GM12801 (cell line): ENCODE measurements at regions not wholly inside any gene's neighbourhood (a gene's known extent, or its start where the extent isn't known, plus 50 kb on each side); places are given as distances from the start of the nearest gene placed in this dataset.

Experiments used
- CTCF ChIP-seq: IDR thresholded peaks from one replicate; pipeline ENCODE4 v1.5.1; 2011; ENCODE audit warnings: control low read depth; ENCODE audit not compliant: insufficient read length; ENCODE audit errors: extremely low read depth

DNA sequence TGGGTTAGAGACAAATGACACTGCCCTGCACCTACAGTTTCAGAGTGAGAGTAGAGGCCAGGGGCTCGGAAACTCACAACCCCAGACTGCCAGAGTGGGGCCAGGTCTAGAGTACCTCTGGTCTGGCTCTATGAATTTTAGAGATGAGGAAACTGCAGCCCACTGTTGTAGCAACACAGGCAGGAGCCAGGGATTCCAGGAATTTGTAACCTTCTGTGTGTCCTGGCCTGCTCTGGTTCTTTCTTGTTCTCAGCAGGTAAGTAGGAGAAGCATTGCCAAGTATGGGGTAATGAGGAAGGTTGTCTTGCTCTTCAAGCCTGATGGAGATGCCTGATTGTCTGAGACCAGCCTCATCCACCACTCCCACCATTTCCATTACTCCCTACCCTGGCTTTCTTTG is 221.8 kb downstream of the UACA start:
- no peak for TF ChIP-seq CTCF

- TF ChIP-seq CTCF = no peak
These were observed 223.3 kb downstream of the UACA start for GRCh38 chr15:70539912-70540530.

DNA sequence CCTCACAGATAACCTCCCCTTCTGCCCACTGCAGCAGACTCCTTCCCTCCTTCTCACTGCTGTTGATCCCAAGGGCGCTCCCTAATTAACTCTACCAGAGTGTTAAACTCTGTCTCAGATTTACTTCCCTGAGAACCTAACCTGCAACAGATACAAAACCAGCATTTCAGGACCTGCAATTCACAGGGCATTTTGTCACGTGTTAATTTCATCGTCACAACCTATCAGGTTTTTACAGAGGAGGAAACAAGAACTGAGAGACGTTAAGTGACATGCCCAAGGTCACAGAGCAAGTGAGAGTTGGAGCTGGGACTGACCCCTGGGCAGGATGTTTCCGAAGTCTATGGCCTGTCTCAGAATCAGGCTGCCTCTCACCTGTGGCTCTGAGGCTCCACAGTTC is 223.9 kb downstream of the UACA start:
- TF ChIP-seq CTCF = no peak

GRCh38 chr15:70538278-70538677 is 225.1 kb downstream of the UACA start:
- no peak for TF ChIP-seq CTCF

DNA sequence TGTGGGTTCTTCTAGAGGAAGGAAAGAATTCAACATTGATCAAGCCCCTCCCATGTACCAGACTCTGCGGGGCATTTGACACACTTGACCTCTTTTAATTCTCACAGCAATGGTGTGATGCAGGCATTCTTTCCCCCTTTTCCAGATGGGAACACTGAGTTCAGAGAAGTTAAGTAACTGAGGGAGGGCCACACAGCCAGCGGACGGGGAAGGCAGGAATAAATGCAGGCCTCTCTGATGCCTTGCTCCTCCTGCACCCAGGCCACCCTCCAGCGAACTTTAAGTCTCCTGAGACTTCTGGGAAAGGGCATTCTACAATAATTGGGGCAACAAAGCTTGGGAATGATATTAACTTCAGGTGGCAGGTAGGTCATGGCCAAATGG is 227.4 kb downstream of the UACA start:
- TF ChIP-seq CTCF = no peak

DNA sequence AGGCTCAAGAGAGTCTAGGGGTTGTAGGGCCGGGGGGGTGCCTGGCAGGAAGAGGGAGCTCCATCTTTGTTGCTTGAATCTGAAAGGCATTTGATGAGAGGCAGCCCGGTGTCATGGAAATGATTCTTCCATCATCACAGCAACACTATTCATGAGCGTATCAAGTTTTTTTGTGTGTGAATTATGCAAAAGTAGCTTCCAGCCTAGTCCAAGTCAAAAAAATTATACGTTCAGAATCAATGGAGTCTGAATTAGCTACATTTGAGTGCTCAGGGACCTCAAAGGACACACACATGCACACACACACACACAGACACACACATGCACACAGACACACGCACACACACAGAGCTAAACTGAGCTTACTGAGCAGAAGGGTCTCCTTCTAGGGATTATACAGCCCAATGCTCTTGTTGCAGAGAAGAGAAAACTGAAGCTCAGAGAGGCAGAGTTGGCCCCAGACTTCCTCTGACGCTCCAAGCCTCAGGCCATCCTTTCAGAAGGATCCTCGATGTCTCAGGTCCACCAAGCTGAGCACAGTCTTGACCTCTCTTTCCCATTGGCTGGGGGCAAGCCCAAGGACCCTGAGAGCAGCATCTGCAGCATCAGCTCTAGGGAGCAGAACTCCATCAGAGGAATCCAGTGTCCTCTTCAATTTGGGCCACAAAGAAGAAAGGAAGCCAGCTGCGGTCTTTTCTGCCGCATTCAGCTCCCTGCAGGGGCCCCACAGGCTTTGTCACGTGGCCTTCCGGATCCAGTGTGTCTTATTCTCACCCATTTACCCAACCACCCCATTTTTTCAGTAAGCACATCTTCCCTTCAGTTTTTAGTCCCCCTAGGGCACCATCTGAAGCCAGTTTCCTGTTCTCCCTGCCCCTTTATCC is 228.0 kb downstream of the UACA start:
- TF ChIP-seq CTCF = no peak

DNA sequence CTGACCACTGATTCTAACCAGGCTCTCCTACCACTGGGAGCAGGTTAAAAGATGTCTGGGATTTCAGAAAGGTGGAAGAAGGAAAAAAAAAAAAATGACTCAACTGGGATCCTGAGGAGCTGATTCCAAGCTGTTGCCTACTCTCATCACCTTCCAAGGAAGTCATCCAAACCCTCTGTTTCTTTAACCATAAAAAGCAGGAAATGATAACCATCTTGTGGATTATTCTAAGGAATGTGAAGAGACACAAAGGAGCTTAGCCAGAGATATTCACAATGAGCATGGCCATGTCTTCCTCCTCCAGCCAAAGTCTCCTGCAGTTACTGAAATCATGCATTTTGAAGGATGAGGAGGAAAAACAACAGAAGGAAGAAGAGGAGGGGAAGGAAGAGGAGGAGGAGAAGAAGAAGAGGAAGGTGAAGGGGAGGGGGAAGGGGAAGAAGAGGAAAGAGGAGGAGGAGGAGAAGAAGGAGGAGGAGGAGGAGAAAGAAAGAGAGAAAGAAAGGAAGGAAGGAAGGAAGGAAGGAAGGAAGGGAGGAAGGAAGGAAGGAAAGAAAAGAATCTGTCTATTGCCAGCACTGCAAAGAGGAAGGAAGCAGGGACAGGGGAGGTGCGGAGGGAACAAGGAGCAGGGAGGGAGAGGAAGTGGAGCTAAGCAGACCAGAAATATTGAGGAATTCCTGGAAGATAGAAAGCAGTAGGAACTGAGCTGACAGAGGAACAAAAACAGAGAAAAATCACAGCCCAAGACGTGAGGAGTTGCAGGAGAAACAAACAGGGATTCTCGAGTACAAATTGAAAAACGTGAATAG is 229.2 kb downstream of the UACA start:
- no peak for TF ChIP-seq CTCF
